ENCODE measurements at regions not wholly inside any gene's neighbourhood (a gene's known extent, or its start where the extent isn't known, plus 50 kb on each side); places are given as distances from the start of the nearest gene placed in this dataset.
"Not testable (repeated sequence)": the region's sequence is repeated elsewhere in the genome, so short reads cannot be mapped to it uniquely, and the experiment has no call there.

GRCh38 chr3:110905121-110905520 lies 166.5 kb upstream of the NECTIN3 start:
- no peak for DNase-seq

- DNase-seq = no peak
Observed at GRCh38 chr3:110909839-110910238, 161.8 kb upstream of the NECTIN3 start.

- DNase-seq = no peak
Observed at GRCh38 chr3:110910346-110910955, 161.2 kb upstream of the NECTIN3 start.

- DNase-seq = no peak
Observed at GRCh38 chr3:110918963-110919362, 152.7 kb upstream of the NECTIN3 start.

GRCh38 chr3:110925798-110926197 lies 145.8 kb upstream of the NECTIN3 start:
- no peak for DNase-seq

GRCh38 chr3:110928016-110928662 lies 143.5 kb upstream of the NECTIN3 start:
- no peak for DNase-seq

GRCh38 chr3:110929816-110930215 lies 141.8 kb upstream of the NECTIN3 start:
- no peak for DNase-seq

GRCh38 chr3:110932567-110932966 lies 139.0 kb upstream of the NECTIN3 start:
- no peak for DNase-seq

- DNase-seq = no peak
Observed at GRCh38 chr3:110933821-110934426, 137.7 kb upstream of the NECTIN3 start.

GRCh38 chr3:110938629-110939028 lies 133.0 kb upstream of the NECTIN3 start:
- DNase-seq = no peak

- no peak for DNase-seq
Observed at GRCh38 chr3:110940055-110940454, 131.6 kb upstream of the NECTIN3 start.

- no peak for DNase-seq
Observed at GRCh38 chr3:110944782-110945181, 126.8 kb upstream of the NECTIN3 start.

- DNase-seq = no peak
Observed at GRCh38 chr3:110946810-110947209, 124.8 kb upstream of the NECTIN3 start.

- not testable (repeated sequence) for DNase-seq
Observed at GRCh38 chr3:110949194-110949593, 122.4 kb upstream of the NECTIN3 start.

- DNase-seq = no peak
Observed at GRCh38 chr3:110955301-110955880, 116.2 kb upstream of the NECTIN3 start.

- no peak for DNase-seq
Observed at GRCh38 chr3:110956081-110956480, 115.5 kb upstream of the NECTIN3 start.

GRCh38 chr3:110957247-110958025 lies 114.2 kb upstream of the NECTIN3 start:
- DNase-seq = no peak

GRCh38 chr3:110958313-110959147 lies 113.1 kb upstream of the NECTIN3 start:
- DNase-seq = no peak

GRCh38 chr3:110965976-110966375 lies 105.6 kb upstream of the NECTIN3 start:
- no peak for DNase-seq

- DNase-seq = no peak
Observed at GRCh38 chr3:110966966-110967663, 104.5 kb upstream of the NECTIN3 start.

GRCh38 chr3:110968076-110968475 lies 103.5 kb upstream of the NECTIN3 start:
- DNase-seq = no peak
